ENCODE measurements at regions not wholly inside any gene's neighbourhood (a gene's known extent, or its start where the extent isn't known, plus 50 kb on each side); places are given as distances from the start of the nearest gene placed in this dataset.
"Not testable (repeated sequence)": the region's sequence is repeated elsewhere in the genome, so short reads cannot be mapped to it uniquely, and the experiment has no call there.

- DNase-seq = not testable (repeated sequence)
Measured at GRCh38 chr11:36733721-36734120, 135.7 kb upstream of the RAG2 start.

GRCh38 chr11:36730761-36731160, 132.7 kb upstream of the RAG2 start:
- DNase-seq = no peak

GRCh38 chr11:36729825-36730224, 131.8 kb upstream of the RAG2 start:
- DNase-seq = no peak

- DNase-seq = no peak
Measured at GRCh38 chr11:36726420-36726819, 128.4 kb upstream of the RAG2 start.

GRCh38 chr11:36724742-36725385, 126.8 kb upstream of the RAG2 start:
- DNase-seq = no peak

- no peak for DNase-seq
Measured at GRCh38 chr11:36722421-36722820, 124.4 kb upstream of the RAG2 start.

- no peak for DNase-seq
Measured at GRCh38 chr11:36719358-36720107, 121.5 kb upstream of the RAG2 start.

GRCh38 chr11:36718451-36718850, 120.4 kb upstream of the RAG2 start:
- DNase-seq = no peak

- no peak for DNase-seq
Measured at GRCh38 chr11:36713715-36714114, 115.7 kb upstream of the RAG2 start.

GRCh38 chr11:36711104-36711825, 113.2 kb upstream of the RAG2 start:
- no peak for DNase-seq
